Stimulated activated CD8-positive, alpha-beta memory T cell treated with anti-CD3 and anti-CD28 coated beads, Interleukin-7, amount 100 ng/mL, for 24 hours (primary cell): ENCODE measurements at regions not wholly inside any gene's neighbourhood (a gene's known extent, or its start where the extent isn't known, plus 50 kb on each side); places are given as distances from the start of the nearest gene placed in this dataset.
"Not testable (repeated sequence)": the region's sequence is repeated elsewhere in the genome, so short reads cannot be mapped to it uniquely, and the experiment has no call there.

Experiments
- DNase-seq: peaks from one replicate; pipeline ENCODE4 v3.0.0-alpha.2; 2020; ENCODE audit warnings: low read depth

DNA sequence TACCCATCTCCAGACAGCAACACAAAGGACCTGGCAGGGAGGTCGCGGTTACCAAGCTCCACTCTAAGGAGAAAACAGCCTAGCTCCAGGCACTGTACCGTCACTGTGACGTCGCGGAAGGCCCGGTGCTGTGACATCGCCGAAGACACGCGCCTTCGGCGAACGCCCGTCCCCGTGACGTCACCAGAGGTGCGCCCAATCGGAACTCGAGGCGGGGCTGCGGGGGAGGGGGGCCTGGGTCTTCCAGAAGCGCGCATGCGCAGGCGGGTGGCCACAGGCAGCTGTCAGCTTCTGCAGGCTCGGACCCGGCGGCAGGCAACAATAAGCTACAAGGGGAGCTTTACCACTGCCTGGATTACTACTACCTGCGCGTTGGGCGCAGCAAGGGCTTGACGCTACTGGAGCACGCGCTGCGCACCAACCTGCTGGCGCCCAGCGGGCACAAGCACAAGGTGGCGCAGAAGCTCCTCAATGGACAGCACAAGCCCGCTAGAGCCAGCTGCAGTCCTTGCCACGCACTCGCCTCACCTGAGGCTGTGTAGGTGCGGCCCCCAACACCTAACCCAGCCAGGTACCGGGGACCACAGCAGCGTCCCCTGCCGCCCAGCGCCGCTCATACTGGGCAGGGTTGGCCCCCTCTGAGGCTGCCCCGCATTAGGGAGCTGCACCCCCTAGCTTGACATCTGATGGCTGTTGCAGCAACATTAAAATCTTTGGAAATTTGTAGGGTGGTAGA, 208.4 kb downstream of the TPST1 start:
- peak; percentile 56 for DNase-seq

DNA sequence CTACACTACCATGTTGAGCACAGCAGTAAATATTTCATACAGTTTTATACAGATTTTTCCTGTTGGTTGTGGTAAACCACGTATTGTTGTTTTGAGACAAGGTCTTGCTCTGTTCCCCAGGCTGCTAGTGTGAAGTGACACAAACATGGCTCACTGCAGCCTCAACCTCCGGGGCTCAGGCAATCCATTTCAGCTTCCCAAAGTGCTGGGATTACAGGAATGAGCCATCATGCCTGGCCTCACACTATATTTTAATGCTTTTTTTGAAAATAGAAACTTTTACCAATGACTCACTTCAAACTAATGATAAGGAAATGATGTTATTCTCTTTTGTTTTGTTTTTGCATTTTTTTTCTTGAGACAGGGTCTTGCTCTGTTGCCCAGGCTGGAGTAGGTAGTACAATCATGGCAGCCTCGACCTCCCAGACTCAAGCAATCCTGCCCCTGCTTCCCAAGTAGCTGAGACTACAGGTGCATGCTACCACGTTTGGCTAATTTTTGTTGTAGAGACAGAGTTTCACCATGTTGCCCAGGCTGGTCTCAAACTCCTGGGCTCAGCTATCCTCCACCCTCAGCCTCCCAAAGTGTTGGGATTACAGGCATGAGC, 210.6 kb downstream of the TPST1 start:
- no peak for DNase-seq

DNA sequence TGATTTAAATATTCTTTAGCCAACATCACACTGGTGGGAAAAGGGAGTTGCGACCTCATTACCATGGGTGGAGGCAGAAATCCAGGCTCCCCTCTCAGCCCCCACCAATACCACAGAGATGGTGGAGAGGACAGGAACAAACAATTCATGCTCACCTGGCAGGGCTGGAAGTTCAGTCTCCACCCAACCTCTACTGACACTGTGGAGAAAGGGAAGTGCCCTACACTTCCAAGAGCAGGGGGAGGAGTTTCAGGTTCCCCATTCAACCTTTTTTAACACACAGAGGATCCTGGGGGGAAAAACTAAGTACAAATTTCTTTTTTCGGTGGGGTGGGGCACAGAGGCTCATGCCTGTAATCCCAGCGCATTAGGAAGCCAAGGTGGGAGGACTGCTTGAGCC, 210.1 kb upstream of the KCTD7 start:
- no peak for DNase-seq

DNA sequence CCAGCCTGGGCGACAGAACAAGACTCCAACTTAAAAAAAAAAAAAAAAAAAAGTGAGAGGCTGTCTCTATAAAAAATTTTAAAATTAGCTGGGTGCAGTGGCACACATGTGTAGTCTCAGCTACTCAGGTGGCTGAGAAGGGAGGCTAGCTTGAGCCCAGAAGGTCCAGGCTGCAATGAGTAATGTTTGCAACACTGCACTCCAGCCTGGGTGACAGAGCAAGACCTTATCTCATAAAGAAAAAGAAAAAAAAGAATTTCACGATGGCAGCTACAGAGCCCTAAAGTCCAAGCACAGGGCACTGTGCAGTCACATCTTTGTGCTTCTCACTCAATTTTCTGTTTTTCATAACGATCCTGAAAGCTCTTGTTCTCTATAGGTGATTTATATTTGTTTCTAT, 209.5 kb upstream of the KCTD7 start:
- DNase-seq = no peak

DNA sequence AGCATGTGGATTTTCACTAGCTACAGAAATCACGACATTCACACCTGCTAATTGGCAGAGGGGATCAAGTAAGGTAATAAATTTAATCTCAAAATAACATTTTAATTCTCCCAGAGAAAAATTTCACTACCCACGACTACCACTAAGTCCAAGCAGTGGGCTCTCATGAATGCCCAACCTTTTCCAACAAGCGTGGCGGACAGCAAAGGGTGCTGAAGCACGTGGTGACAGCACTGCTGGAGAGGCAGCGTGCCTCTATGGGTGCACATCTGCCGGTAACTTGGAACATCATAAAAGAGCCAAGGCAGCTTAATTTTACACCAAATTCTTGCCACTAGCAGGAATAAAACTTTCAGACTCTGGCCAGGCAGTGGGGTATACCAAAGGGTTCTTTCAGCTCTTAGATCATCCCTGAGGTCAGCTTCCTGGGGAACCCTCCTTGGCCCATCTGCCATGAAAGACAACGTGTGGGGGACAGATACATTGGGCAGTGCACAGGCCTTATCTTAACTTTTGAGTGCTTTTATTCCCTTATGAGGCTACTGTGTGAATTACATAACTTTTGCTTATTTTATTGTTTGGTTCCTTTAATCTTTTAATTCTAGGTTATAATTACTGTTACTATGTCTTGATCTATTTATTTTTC, 206.7 kb upstream of the KCTD7 start:
- DNase-seq = no peak

DNA sequence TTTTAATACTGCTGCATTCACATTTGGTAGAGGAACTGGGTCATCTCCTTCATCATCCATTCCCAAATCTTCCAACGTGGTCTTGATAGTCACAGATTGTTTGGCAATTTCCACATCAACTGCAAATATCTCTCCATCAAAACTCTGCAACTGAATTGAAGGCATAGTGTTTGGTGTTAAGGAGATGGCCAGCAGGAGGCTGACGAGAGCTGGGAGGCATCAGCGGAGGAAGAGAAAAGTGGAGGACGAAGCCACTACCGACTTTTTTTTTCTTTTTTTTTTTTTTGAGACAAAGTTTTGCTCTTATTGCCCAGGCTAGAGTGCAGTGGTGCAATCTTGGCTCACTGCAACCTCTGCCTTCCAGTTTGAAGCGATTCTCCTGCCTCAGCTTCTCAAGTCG, 205.0 kb upstream of the KCTD7 start:
- DNase-seq = no peak

DNA sequence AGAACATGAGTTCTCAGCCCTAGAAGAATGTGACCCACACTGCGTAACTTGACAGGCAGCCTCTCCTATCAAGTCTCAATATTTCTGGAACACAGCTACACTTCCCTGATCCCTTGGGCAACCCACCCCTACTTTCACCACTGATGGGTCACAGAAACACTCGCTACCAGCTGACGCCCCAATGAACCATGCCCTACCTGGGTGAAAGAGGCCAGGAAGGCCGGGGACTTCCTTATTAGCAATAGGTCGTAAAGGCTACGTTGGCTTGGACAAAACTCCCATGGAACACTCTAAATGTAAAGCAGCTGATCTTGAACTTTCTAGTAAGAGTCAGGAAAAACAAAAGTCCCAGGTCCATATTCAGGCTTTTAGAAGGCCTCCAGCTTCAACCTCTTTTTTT, 202.3 kb upstream of the KCTD7 start:
- no peak for DNase-seq

DNA sequence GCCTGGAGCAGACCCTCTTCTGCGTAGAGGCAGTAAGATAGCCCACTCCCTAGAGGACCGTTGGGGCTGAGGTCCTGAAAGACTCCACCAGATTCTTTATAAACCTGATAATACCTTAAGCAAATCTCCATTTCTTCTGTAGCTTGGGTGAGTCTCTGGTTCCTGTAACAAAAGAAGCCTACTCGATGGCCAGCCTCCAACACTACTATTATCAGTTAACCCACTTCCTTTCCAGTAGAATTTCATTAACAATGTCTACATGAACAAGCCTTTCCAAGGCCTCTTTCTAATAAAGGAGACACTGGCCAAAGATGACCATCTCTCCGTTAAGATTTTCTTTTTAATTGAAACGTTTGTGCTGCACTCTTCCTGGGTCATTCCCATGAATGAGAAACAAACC, 201.7 kb upstream of the KCTD7 start:
- no peak for DNase-seq

DNA sequence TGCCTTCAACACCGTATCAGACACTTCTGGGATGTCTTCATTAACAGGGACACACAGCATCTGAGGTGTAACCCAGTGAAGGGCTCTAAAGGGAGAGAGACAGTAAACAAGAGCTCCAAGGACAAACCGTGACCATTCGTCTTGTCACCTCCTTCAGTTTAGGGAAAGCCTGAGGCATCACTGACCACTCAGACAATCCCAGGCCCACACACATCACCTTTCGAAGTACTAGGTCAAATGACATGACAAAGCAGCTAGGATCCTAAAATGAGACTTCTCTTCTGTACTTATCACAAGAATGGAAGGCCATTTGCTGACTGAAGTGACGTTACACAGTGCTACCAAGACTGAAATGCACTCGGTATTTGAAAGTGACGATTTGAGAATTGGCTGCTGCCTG, 200.7 kb upstream of the KCTD7 start:
- DNase-seq = no peak

DNA sequence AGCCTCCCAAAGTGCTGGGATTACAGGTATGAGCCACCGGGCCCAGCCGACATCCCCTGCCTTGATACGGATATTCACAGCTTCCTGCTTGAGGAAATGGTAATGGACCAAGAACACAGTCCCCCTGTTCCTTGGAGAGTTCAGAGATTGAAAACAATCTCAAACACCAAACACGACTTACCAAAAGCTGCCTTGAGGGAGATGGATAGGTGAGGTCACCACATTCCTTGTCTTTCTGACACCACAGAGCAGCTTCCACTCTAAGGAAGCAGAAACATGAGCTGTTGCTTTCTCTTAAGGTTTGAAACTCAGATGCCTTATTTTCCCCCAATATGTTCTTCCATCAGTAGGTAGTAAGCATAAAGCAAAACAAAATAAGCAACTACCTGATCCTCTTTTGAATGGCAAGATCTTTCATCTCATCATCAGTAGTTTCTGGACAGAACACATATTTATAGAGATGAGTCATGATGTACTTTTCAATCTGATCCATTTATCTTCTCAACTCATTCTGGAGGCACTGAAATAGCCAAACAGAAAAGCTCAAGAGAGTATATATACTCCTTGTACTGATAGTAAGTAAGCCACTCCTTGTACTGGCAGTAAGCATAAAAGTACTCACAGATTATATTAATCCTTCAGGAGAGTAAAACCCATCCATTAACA, 199.1 kb upstream of the KCTD7 start:
- no peak for DNase-seq

DNA sequence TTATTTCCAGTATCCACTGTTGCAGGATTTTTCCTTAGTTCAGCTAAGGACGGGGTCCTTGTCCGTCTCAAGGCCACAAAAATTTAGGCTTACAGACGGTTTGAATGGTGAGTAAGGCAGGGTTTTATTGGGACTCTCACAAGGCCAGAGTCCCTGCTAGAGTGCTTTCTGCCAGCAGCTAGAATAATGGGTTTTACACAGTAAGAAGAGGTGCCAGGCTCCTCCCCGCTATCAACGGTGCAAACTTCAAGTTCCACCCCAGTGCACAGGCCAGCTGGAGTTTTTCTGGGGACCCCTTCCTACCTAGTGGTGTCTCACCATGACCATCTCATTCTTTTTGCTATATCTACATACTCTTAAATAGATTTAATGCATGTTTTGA, 198.5 kb upstream of the KCTD7 start:
- no peak for DNase-seq

DNA sequence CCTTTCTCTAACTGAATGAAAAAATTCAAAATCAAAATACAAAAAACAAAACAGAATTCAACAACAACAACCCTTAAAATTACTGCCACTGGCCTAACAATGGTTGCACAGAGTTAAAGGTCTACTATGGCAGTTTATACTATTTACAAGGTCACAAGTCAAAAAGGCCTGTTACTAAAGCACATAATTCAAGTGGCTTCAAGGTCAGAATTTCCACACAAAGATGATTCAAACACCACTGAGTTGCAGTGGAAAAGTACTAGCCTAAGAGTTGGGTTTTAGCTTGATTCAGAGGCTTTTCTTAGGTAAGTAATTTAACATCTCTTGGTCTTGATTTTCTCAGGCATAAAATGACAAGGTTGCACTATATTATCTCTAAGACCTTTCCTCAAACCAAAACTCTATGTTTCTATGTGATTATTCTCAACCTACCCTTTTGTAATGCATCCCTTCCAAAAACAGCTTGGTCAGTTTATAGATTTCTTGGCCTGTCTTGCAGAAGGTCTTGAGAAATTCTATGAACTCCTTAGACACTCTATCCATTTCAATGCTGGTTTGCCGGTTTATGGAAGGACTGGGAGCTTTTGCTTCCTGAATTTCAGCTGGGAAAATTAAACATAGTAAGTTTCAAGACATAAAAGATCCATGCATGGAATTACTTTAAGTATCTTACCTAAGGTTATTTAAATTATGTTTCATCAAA, 189.8 kb upstream of the KCTD7 start:
- DNase-seq = not testable (repeated sequence)

DNA sequence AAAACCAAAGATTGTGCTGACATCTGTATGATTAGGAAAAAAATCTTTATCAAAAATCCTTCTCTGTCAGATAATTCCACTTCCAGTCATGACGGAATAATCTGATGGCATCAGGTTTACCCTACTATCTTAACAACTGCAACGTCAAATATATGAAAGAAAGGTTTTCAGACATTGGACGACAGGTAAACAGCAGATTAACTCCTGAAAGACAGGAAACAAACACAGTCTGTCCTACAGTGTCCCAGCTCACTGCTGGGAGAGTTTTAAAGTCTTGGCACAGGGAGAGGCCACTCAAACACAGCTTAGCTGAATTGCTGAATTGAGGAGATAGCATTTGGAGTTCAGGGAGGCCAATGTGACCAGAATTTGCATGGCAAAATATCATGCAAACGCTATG, 186.3 kb upstream of the KCTD7 start:
- DNase-seq = no peak

DNA sequence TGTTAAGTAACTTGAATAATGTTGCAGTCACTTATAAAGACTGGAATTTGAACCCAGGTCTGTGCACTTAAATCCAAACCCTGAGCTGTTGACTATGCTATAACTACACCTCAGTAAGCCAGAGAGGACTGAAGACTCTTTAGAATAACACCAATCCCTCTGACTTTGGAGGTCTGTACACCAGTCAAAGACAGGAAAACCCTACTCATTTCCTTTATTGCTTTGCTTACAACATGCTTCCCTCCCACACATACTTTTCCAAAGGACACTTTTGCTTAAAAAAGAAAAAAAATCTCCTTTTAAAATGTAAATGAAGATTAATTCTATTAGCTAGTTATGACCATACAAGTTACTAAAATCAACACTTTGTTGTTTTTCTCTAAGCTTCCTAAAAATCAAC, 184.7 kb upstream of the KCTD7 start:
- DNase-seq = no peak

DNA sequence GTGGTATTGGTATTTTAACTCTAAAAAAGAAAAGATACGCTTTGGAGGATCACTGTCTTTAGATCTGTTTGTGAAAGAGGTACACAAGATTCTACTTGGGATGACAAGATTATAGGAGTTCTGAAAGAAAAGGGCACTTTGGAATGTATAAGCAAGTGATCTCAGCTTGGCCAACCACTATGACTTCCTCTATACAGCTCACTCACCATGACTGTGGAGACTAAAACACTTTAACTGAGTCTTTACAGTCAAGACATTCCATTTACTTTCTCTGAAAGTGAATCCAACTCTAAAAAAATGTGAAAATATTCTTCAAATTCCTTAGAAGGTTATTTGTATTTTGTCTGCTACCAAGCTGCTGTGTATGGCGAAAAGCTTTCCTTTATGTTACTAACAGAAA, 181.7 kb upstream of the KCTD7 start:
- DNase-seq = not testable (repeated sequence)

DNA sequence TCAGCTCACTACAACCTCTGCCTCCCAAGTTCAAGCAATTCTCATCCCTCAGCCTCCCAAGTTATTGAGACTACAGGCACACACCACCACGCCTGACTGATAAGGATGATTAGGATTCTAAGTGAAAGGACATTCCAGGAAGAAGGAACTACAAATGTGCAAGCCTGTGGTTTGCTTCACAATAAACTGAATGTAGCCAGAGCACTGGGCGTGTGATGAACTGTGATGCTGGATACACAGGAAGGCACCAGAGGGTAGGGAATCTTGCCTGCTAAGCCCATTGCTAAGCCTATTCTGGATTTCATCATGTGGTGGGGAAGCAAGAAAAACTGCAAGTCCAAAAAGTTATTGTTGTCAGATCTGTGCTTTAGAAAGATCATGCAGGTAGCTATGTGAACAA, 177.9 kb upstream of the KCTD7 start:
- DNase-seq = not testable (repeated sequence)

DNA sequence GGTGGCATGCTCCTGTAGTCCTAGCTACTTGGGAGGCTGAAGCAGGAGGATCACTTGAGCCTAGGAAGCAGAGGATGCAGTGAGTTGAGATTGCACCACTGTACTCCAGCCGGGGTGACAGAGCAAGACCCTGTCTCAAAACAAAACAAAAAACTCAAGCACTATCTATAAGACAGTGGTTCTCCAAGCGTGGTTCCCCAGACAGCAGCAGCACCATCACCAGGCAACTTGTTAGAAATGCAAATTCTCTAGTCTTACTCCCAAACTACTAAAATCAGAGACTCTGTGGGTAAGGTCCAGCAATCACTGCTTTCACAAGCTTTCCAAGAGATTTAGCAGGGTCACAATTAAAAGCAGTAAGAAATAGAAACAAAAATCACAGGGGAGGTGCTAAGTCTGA, 177.0 kb upstream of the KCTD7 start:
- not testable (repeated sequence) for DNase-seq

DNA sequence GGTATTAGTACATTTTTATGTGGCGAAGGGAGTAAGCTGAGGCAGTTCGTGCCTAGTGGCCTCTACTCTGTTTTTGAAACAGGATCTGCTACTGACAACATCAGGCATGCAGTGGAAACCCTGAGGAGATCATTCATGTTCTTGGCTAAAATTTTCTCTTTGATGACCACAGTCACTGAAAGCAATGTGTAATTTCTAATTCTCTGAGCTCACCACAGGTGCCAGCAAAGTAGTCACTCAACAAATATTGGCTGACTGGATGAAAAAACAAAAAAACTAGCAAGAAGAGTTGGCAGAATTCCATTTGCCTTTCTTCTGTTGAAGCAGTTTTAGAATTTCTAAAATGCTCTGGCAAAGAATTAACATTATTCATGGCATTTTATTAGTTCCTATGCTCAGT, 176.5 kb upstream of the KCTD7 start:
- DNase-seq = no peak

DNA sequence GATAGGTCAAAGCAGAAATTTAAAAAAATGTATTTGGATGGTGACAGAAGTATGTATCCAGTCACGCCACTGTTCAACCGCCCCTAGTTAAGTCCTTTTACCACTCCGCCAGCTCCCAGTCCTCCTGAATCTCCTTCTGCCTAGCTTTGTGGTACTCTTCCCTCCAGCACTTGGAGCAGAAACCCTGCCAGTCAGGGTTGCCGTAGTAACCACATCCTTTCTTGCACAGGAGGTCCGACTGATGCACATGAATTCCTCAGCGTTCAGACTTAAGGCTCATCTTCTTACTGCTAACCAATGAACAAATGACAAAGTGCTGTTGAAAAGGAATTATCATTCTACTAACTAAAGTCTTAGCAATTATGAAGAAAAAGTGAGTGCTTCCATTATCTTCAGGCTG, 175.3 kb upstream of the KCTD7 start:
- no peak for DNase-seq

DNA sequence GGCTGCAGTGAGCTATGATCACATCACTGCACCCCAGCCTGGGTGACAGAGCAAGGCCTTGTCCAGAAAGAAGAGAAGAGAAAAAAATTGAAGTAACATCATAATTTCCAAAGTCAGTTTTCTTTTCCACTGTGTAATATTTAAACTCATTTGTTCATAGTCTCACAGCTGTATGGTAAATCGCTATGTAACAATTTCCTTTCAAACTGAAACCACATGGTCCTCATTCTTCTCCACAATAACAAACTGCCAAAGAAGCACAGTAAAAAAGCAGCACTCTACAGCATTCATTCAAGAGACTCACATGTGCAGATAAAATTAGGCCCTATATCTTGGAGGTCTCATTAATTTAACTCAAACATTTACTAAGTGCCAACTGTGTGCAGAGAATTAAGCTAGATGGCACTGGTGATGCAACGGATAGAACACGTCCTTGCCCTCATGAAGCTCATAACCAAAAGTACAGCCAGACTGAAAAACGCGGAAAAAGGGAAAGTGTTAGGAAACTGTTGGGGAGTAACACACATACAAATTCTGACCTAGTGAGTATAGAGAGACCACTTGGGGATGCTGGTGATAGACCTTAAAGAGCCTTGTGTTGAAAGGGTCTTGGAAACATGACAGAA, 174.0 kb upstream of the KCTD7 start:
- no peak for DNase-seq

DNA sequence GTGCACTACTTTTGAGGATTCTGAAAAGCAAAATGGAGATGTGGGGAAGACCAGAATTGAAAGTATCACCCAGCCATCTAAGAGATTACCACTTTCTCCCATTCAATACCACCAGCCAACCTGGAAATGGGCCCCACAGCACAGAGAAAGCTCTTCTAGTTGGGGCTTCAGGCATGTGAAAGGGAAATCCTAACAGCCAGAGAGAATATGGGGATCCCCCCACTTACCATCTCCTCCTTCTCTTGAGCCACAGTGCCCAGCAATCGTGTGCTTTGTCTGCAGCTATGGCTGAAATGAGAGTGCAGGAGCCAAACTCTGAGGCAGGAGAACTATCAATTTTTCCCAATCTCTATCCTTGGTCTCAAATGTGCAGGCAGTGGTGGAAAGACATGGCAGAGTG, 173.2 kb upstream of the KCTD7 start:
- DNase-seq = not testable (repeated sequence)

DNA sequence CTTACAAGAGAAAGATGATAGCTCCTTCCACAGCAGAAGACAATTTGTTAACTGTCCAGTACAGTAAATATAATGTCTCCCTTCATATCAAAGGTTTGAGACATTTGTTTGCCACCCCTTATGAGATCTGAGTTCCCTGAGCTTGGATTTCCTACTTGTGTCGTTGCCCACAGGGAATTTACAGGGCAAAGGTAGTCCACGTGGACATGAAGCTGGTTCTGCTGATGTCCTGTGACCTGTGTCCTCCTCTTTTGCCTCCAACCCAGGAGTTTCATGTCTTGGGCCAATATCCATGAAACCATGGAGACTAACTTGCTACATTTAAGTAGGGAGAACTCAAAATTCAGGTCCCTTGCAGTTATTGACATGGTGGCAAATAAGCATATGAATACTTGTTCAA, 172.2 kb upstream of the KCTD7 start:
- not testable (repeated sequence) for DNase-seq
